ENCODE measurements at regions not wholly inside any gene's neighbourhood (a gene's known extent, or its start where the extent isn't known, plus 50 kb on each side); places are given as distances from the start of the nearest gene placed in this dataset.

- TF ChIP-seq CTCF (IDR thresholded peaks at IDR 0.05) (no peak), POLR2A (IDR thresholded peaks at IDR 0.05) (no peak)
Measured at GRCh38 chr11:121769191-121769590, 316.4 kb upstream of the SORL1-AS1 start.

Data from breast epithelium (tissue), 3 donors.